Spinal cord (tissue), 9 donors: ENCODE measurements at regions not wholly inside any gene's neighbourhood (a gene's known extent, or its start where the extent isn't known, plus 50 kb on each side); places are given as distances from the start of the nearest gene placed in this dataset.

Experiments used
- DNase-seq, 6 donors: peaks; one replicate each; pipeline versions ENCODE4 v3.0.0 to v3.0.0-alpha.2; 2013 to 2015; ENCODE audit warnings: low spot score in 6 of 6, low read depth in 4 of 6
- H3K27ac ChIP-seq: one replicate; pipeline ENCODE4 v1.5.1; 2013; ENCODE audit warnings: low read depth, low read length, control low read depth
- H3K27me3 ChIP-seq: one replicate; pipeline ENCODE4 v1.6.1; 2013; ENCODE audit warnings: low read length; ENCODE audit not compliant: control insufficient read depth, insufficient read depth
- H3K36me3 ChIP-seq: one replicate; pipeline ENCODE4 v1.6.1; 2013; ENCODE audit warnings: low read length; ENCODE audit not compliant: control insufficient read depth, insufficient read depth
- H3K4me1 ChIP-seq: one replicate; pipeline ENCODE4 v1.6.1; 2013; ENCODE audit warnings: low read length; ENCODE audit not compliant: control insufficient read depth, insufficient read depth
- H3K4me3 ChIP-seq: one replicate; pipeline ENCODE4 v1.5.1; 2013; ENCODE audit warnings: low read depth, low read length, control low read depth
- H3K9me3 ChIP-seq: one replicate; pipeline ENCODE4 v1.6.1; 2013; ENCODE audit warnings: low read length; ENCODE audit not compliant: control insufficient read depth, insufficient read depth
- WGBS: methylation state at CpG from one replicate; pipeline ENCODE4 v1.1.5; 2013; ENCODE audit warnings: missing lambda C conversion rate; ENCODE audit not compliant: insufficient coverage; 5-methylcytosine and 5-hydroxymethylcytosine counted together
- donor health status: healthy.

DNA sequence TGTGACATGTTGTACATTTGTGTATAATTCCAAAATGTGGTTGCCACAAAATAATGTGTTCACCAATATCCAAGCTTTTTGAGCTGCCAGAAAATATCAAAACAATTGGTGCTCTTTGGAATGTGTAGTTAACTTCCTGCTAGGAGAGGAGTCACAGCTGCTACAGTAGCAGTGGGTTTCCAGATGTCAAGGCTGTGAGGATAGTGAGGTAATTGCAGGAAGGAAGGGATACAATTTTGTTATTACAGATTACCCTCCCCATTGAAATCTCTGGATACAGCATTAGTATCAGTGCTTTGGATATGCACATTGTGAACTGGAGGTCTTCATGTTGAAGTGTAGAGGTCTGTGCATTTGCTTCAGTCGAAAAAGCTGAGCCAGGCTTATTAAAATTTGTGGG, 253.2 kb downstream of the PTPRC start:
- no CpG with 5 or more reads among the region's 1 CpG for WGBS
- H3K27me3 ChIP-seq: no peaks in the 10 kb centered on the region
- no peaks in the 10 kb centered on the region for H3K36me3 ChIP-seq
- no peaks in the 10 kb centered on the region for H3K4me1 ChIP-seq
- no peak for DNase-seq
- no peak overlapping the region for H3K27ac ChIP-seq
- H3K9me3 ChIP-seq: no peaks in the 10 kb centered on the region
- H3K4me3 ChIP-seq: no peak overlapping the region

DNA sequence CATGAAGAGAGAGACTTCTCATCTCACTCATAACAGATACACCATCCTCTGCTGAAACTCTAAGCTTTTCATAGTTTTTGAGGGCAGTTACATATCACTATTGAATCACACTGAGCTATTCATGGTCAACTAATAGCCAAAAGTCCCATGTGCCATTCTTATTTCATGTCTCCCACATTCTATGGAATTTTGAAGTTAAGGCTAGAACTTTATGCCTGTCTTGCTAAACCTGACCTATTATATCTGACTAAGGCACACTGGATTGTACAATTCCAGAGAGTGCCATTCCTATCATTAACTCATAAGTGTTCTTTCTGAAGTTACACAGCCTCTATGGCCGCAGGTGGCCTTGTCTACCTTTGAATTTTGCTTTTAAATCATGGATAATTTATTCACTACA, 254.3 kb downstream of the PTPRC start:
- Histone ChIP-seq H3K36me3 (no peaks in the 10 kb centered on the region), H3K4me3 (no peak overlapping the region), H3K9me3 (no peaks in the 10 kb centered on the region), H3K27ac (no peak overlapping the region), H3K27me3 (no peaks in the 10 kb centered on the region), H3K4me1 (no peaks in the 10 kb centered on the region)
- DNase-seq: no peak
- WGBS: no CpG with 5 or more reads among the region's 1 CpG

DNA sequence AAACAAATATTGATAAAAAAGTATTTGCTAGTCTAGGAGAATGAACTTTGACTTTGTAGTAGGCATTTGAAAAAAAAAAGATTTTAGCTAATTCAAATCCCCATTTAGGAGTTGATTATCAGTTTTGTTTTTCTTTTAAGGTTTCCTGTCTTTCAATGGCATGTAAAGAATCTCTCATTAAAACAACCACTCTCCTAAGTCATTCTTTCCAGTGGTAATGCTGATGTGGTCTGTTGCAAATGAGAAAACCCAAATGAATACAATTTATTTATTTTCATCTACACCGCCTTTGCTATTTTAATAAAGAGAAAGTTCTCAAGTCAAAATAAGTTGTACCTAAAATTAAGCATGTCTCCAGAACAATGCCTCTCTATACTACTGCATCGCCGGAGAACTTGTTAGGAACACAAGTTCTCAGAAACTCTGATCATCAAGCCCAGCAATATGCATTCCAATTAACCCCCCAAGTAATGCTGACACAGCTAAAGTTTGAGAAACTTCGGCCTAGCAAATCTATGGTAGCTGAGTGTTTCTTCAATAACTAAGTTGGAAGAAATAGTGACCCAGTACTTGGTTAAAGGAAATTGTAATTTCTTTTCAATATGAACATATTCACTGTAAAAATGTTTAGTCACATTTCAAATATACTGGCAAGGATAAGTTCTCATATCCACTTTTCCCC, 255.1 kb downstream of the PTPRC start:
- no peaks in the 10 kb centered on the region for H3K9me3 ChIP-seq
- no peak overlapping the region for H3K27ac ChIP-seq
- H3K4me1 ChIP-seq: no peaks in the 10 kb centered on the region
- no peaks in the 10 kb centered on the region for H3K27me3 ChIP-seq
- no CpG with 5 or more reads among the region's 4 CpGs for WGBS
- no peak for DNase-seq
- no peaks in the 10 kb centered on the region for H3K36me3 ChIP-seq
- H3K4me3 ChIP-seq: no peak overlapping the region

DNA sequence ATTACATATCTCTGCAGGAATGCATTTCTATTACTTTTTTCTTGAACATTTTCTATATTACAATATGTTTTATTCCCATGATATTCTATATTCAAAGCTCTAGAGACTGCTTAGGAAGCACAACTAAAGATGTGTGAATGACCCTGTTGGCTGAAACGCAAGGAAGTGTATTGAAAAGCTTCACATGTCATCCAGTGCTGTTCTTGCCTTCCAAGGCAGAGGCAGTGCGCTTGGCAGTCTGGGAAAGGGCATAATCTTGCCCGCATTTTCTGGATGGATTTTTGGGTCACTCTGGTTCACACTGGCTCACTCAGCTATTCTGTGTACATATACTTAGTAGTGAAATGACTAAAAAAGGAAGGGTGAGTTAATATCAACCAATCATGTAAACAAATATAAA, 262.4 kb downstream of the PTPRC start:
- Histone ChIP-seq H3K27me3 (no peaks in the 10 kb centered on the region), H3K27ac (peak overlapping the region; percentile 37), H3K36me3 (peaks cover 2% of the 10 kb centered on the region), H3K4me3 (no peak overlapping the region), H3K9me3 (no peaks in the 10 kb centered on the region), H3K4me1 (peaks cover 7% of the 10 kb centered on the region)
- 49% methylated on average over 2 of the region's 3 CpGs for WGBS
- peak in 2 of 6 donors; percentile 55 to 74 for DNase-seq

DNA sequence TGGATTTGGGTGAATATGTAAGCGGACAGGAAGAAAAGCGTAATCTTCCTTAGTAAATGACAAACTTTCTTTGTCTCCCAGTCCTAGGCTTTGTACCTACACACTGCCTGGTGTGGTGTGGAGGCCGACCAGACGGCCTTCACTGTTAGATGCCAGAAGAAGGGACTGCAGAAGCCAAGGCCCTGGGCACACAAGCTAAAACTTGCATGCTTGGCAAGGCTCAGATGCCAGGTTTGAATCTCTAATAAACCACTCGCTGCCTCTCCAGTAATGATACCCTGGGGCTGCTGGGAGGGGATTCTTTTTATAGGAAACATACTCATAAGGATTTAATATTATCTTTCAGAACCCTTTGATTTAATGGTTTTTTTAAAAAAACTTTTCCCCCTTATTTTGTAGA, 263.8 kb downstream of the PTPRC start:
- Histone ChIP-seq H3K4me1 (peaks cover 7% of the 10 kb centered on the region), H3K4me3 (no peak overlapping the region), H3K9me3 (no peaks in the 10 kb centered on the region), H3K36me3 (peaks cover 2% of the 10 kb centered on the region), H3K27ac (peak overlapping the region; percentile 80), H3K27me3 (no peaks in the 10 kb centered on the region)
- 21% methylated on average over 2 of the region's 5 CpGs for WGBS
- DNase-seq: peak in 2 of 6 donors; percentile 73 to 86

DNA sequence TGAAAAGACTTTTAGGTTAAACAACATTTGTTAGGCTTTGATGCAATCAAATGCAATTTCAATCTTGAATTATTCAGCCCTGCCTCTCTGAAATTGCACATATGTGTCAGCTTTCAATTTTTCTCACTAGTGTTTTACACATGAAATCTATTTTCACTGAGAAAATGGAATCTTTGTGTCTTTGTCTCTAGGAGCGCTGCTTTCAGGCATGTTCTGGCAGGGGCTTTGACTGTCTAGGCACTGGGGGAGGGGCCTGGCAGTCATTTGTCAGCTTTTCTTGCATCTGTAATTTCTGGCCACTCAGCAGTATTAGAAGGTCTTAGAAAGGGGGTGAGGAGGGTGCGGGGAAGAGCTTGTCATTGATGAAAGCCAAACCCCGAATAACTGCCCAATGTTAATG, 264.4 kb downstream of the PTPRC start:
- Histone ChIP-seq H3K27ac (peak overlapping the region; percentile 80), H3K9me3 (no peaks in the 10 kb centered on the region), H3K4me3 (peak overlapping the region; percentile 7), H3K4me1 (peaks cover 7% of the 10 kb centered on the region), H3K36me3 (peaks cover 2% of the 10 kb centered on the region), H3K27me3 (no peaks in the 10 kb centered on the region)
- WGBS: 23% methylated on average over 3 of the region's 3 CpGs
- DNase-seq: peak in 3 of 6 donors; percentile 43 to 95 (median 87)

DNA sequence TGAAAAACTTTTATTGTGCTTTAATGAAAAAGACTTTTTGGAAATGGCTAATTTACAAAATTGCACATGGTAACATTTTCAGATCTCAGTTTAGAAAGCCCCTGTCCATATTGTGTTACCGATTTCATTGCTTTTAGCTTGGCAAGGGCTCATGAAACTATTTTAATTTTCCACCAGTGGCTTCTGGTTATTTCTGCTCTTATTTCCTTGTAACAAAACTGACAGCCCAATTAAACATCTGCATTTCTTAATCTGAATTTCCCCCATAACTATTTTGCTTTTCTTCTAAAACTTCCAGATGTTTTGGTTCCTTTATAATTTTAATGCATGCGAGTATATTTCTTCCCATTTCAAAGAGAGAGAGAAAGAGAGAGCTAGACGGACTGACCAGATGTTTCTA, 264.8 kb downstream of the PTPRC start:
- Histone ChIP-seq H3K4me3 (peak overlapping the region; percentile 7), H3K36me3 (peaks cover 2% of the 10 kb centered on the region), H3K27ac (peak overlapping the region; percentile 80), H3K4me1 (peaks cover 7% of the 10 kb centered on the region), H3K9me3 (no peaks in the 10 kb centered on the region), H3K27me3 (no peaks in the 10 kb centered on the region)
- 59% methylated on average over 1 of the region's 3 CpGs for WGBS
- DNase-seq: no peak

- Histone ChIP-seq H3K27ac (peak overlapping the region; percentile 80), H3K4me1 (peaks cover 7% of the 10 kb centered on the region), H3K4me3 (no peak overlapping the region), H3K9me3 (no peaks in the 10 kb centered on the region), H3K27me3 (no peaks in the 10 kb centered on the region), H3K36me3 (peaks cover 1% of the 10 kb centered on the region)
- no peak for DNase-seq
- no CpG with 5 or more reads among the region's 2 CpGs for WGBS
These were observed 265.5 kb downstream of the PTPRC start for GRCh38 chr1:198904321-198904720.

DNA sequence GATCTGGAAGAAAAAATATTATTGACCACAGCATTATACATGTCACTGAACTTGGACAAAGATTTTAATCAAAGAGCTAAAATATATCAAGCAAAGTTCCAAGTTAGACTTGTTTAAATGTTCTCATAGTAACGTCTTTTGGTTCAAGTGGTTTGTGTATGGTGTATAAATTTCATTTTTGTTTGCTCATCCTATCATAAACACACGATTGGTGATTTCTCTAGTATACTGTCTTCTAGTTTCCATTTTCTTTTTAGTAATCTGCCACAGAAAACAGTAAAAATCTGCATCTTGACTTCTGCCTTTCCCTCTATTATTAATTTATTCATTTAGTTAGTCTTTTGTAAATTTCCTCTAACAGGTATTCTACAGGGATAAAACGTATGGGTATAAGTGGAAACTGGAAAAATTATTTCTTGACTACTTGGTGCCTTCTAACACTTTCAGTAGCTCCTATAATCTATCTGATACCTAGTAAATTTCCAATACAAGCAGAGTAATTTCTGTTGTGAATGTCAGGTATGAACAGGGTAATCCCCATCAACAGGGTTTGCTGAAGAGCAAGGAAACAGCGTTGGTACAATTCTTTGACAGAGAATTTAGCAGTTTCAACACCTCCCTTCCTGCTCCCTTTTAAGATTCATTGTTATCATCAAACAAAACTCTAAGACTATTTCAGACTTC, 268.0 kb downstream of the PTPRC start:
- Histone ChIP-seq H3K27me3 (no peaks in the 10 kb centered on the region), H3K4me1 (peaks cover 4% of the 10 kb centered on the region), H3K27ac (no peak overlapping the region), H3K9me3 (no peaks in the 10 kb centered on the region), H3K36me3 (no peaks in the 10 kb centered on the region), H3K4me3 (no peak overlapping the region)
- 62% methylated on average over 1 of the region's 4 CpGs for WGBS
- no peak for DNase-seq

DNA sequence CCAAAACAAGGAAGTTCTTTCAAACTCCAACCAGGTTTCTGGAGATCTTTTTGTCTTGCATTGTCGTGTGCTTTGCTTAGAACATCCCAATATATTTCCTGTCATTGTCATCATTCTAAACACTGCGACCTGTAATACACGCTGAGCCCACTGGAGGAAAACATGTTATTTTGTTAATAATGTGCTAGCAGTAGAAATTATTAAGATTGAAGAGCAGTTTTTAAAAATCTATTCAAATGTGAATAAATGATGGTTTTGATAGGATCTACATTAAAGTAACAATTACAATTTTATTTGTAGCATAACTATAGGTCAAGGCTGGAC, 268.5 kb downstream of the PTPRC start:
- Histone ChIP-seq H3K9me3 (no peaks in the 10 kb centered on the region), H3K36me3 (no peaks in the 10 kb centered on the region), H3K27ac (no peak overlapping the region), H3K4me3 (no peak overlapping the region), H3K4me1 (peaks cover 4% of the 10 kb centered on the region), H3K27me3 (no peaks in the 10 kb centered on the region)
- WGBS: no CpG with 5 or more reads among the region's 3 CpGs
- DNase-seq: no peak
